Esophagus squamous epithelium (tissue), 5 donors: ENCODE measurements at regions not wholly inside any gene's neighbourhood (a gene's known extent, or its start where the extent isn't known, plus 50 kb on each side); places are given as distances from the start of the nearest gene placed in this dataset.

Experiments
- DNase-seq: peaks from one replicate; lab custom pipeline; 2025; lab: John Stamatoyannopoulos, UW
- H3K27ac ChIP-seq, 4 donors: fragments of 200-600 bp; sonication (generic); one replicate each; pipeline ENCODE4 v1.5.1; 2016 to 2019; ENCODE audit warnings: mild to moderate bottlenecking in 1 of 4
- H3K27me3 ChIP-seq, 4 donors: fragments of 200-600 bp; sonication (generic); 1 replicate in 3 of 4; 2 replicates in 1 of 4; pipeline versions ENCODE4 v1.5.1 to v1.6.0; 2017 to 2021; ENCODE audit warnings: antibody characterized with exemption in 1 of 4
- H3K36me3 ChIP-seq, 3 donors: fragments of 200-600 bp; sonication (generic); one replicate each; pipeline ENCODE4 v1.5.1; 2016 to 2019
- H3K4me1 ChIP-seq, 3 donors: fragments of 200-600 bp; sonication (generic); one replicate each; pipeline ENCODE4 v1.5.1; 2017 to 2019
- H3K4me3 ChIP-seq, 4 donors: fragments of 200-600 bp; sonication (generic); 1 replicate in 3 of 4; 2 replicates in 1 of 4; pipeline ENCODE4 v1.5.1; 2016 to 2019; ENCODE audit warnings: mild to moderate bottlenecking in 2 of 4, moderate library complexity in 1 of 4
- H3K9me3 ChIP-seq, 3 donors: fragments of 200-600 bp; sonication (generic); one replicate each; pipeline ENCODE4 v1.5.1; 2016 to 2019
- CTCF ChIP-seq, 6 experiments: fragments of 450-650 bp in 4 of 6; fragments of 200-600 bp in 2 of 6; sonication (generic) in 2 of 6; IDR thresholded peaks; one replicate each; pipeline ENCODE4 v1.5.1; 2016 to 2019; ENCODE audit warnings: antibody characterized with exemption in 6 of 6, mild to moderate bottlenecking in 4 of 6, moderate library complexity in 4 of 6
- POLR2A ChIP-seq, 4 donors: fragments of 450-650 bp; IDR thresholded peaks; one replicate each; pipeline ENCODE4 v1.6.1; 2017; ENCODE audit warnings: antibody characterized with exemption in 4 of 4, mild to moderate bottlenecking in 4 of 4, moderate library complexity in 3 of 4
- WGBS, 2 donors: methylation state at CpG; one replicate each; pipeline ENCODE4 v1.1.5; 2018; 5-methylcytosine and 5-hydroxymethylcytosine counted together
- intact Hi-C: fragments of 100-400 bp; cut with DNase I; formaldehyde crosslinking; loops from one replicate; pipeline ENCODE4 v1.15.0; 2022
- donor health status: DM: yes; HTN: yes; CAD: no.

- DNase-seq = no peak
- Histone ChIP-seq H3K27me3 (no peaks in the 10 kb centered on the region), H3K4me3 (no peak overlapping the region), H3K36me3 (no peaks in the 10 kb centered on the region), H3K27ac (no peak overlapping the region), H3K4me1 (no peaks in the 10 kb centered on the region), H3K9me3 (peaks cover 0 to 58% (median 39%) of the 10 kb centered on the region in 3 donors)
- 75 to 79% methylated on average over 12 to 16 of the region's 18 CpGs for WGBS, 2 donors
- intact Hi-C loops = no loop called here
- TF ChIP-seq POLR2A (IDR thresholded peaks at IDR 0.05) (no peak), CTCF (IDR thresholded peaks at IDR 0.05) (no peak)
These were observed 1454.1 kb downstream of the UQCRFS1 start for GRCh38 chr19:27758626-27759505.

- WGBS, 2 donors = 54 to 72% methylated on average over 4 to 5 of the region's 6 CpGs
- Histone ChIP-seq H3K27ac (no peak overlapping the region), H3K4me3 (no peak overlapping the region), H3K4me1 (no peaks in the 10 kb centered on the region), H3K36me3 (no peaks in the 10 kb centered on the region), H3K27me3 (no peaks in the 10 kb centered on the region), H3K9me3 (peaks cover 0 to 31% (median 16%) of the 10 kb centered on the region in 3 donors)
- no peak for DNase-seq
- TF ChIP-seq CTCF (IDR thresholded peaks at IDR 0.05) (no peak), POLR2A (IDR thresholded peaks at IDR 0.05) (no peak)
- intact Hi-C loops = no loop called here
These were observed 1458.3 kb downstream of the UQCRFS1 start for GRCh38 chr19:27754700-27755099.

DNA sequence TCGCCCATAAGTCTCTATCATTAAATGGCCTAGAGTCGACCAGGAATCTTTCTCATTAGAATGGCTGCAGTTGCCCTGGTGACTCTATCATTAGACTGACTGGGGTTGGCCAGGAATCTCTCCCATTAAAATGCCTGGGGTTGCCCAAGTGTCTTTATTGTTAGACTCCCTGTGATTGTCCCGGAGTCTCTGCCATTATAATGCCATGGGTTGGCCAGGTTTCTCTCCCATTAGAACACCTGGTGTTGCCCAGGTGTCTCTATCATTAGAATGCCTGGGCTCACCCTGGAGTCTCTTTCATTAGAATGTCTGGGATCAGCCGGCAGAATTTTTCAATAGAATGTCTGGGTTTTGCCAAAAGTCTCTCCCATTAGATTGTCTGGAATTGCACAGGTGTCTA is 1459.3 kb downstream of the UQCRFS1 start:
- Histone ChIP-seq H3K36me3 (no peaks in the 10 kb centered on the region), H3K27me3 (no peaks in the 10 kb centered on the region), H3K4me3 (no peak overlapping the region), H3K27ac (no peak overlapping the region), H3K9me3 (peaks cover 0 to 21% (median 5%) of the 10 kb centered on the region in 3 donors), H3K4me1 (no peaks in the 10 kb centered on the region)
- TF ChIP-seq POLR2A (IDR thresholded peaks at IDR 0.05) (no peak), CTCF (IDR thresholded peaks at IDR 0.05) (no peak)
- intact Hi-C loops = no loop called here
- WGBS, 2 donors = 84 to 88% methylated on average over 3 to 4 of the region's 4 CpGs
- no peak for DNase-seq

GRCh38 chr19:27752530-27753184 is 1460.3 kb downstream of the UQCRFS1 start:
- WGBS, 2 donors = 86 to 94% methylated on average over 4 of the region's 6 CpGs
- Histone ChIP-seq H3K4me1 (no peaks in the 10 kb centered on the region), H3K36me3 (no peaks in the 10 kb centered on the region)

More at GRCh38 chr19:27752530-27753184, 1460.3 kb downstream of the UQCRFS1 start:
- no peak for DNase-seq
- H3K4me3 ChIP-seq = no peak overlapping the region
- H3K27me3 ChIP-seq = no peaks in the 10 kb centered on the region
- intact Hi-C loops = no loop called here
- no peak overlapping the region for H3K27ac ChIP-seq
- H3K9me3 ChIP-seq = peaks cover 0 to 12% (median 0%) of the 10 kb centered on the region in 3 donors
- TF ChIP-seq CTCF (IDR thresholded peaks at IDR 0.05) (no peak), POLR2A (IDR thresholded peaks at IDR 0.05) (no peak)
